PC-9 (cell line): ENCODE measurements at regions not wholly inside any gene's neighbourhood (a gene's known extent, or its start where the extent isn't known, plus 50 kb on each side); places are given as distances from the start of the nearest gene placed in this dataset.

ENCODE experiments used
- EZH2 ChIP-seq: fragments of 200-600 bp; sonication (generic); IDR thresholded peaks from 2 replicates; pipeline ENCODE4 v1.8.0; 2017; ENCODE audit warnings: antibody characterized with exemption, low read depth
- TF ChIP-seq, protein P1 (sequence below): fragments of 200-600 bp; sonication (generic); conservative IDR thresholded peaks from 2 replicates; pipeline ENCODE4 v1.6.1; 2017; ENCODE audit warnings: mixed run types, antibody characterized with exemption, mild to moderate bottlenecking, moderate library complexity

DNA sequence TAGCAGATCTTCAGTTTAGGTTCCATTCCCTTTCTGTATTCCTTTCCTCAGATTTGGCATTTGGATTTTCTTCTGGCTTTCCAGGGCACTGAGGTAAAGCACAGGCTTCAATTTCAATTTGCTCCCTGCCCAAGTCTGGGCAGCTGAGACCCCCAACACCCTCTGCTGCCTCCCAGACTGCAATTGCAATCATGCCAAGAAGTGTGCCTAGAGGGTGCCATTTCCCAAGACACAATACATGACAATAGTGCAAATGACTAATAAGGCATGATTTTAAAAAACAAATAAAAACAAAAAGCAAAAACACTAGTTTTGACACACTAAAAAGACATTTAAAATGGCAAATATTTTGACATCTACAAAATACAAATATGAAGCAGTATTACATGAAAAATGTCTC, 364.8 kb downstream of the EPM2A start:
- TF ChIP-seq, protein P1, sequence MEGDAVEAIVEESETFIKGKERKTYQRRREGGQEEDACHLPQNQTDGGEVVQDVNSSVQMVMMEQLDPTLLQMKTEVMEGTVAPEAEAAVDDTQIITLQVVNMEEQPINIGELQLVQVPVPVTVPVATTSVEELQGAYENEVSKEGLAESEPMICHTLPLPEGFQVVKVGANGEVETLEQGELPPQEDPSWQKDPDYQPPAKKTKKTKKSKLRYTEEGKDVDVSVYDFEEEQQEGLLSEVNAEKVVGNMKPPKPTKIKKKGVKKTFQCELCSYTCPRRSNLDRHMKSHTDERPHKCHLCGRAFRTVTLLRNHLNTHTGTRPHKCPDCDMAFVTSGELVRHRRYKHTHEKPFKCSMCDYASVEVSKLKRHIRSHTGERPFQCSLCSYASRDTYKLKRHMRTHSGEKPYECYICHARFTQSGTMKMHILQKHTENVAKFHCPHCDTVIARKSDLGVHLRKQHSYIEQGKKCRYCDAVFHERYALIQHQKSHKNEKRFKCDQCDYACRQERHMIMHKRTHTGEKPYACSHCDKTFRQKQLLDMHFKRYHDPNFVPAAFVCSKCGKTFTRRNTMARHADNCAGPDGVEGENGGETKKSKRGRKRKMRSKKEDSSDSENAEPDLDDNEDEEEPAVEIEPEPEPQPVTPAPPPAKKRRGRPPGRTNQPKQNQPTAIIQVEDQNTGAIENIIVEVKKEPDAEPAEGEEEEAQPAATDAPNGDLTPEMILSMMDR, result no peak
- no peak for TF ChIP-seq EZH2
